A549 (cell line): ENCODE measurements at regions not wholly inside any gene's neighbourhood (a gene's known extent, or its start where the extent isn't known, plus 50 kb on each side); places are given as distances from the start of the nearest gene placed in this dataset.

Experiments
- ATAC-seq, 2 experiments: fragments of 200-7000 bp in 1 of 2; fragments of >200 bp in 1 of 2; cut with Nextera tagmentation in 1 of 2; cut with Tn5 transposase in 1 of 2; 3 replicates each; pipeline versions ENCODE4 v1.8.0 to v1.9.1; 2018 to 2020; ENCODE audit warnings: mild to moderate bottlenecking in 1 of 2, moderate library complexity in 1 of 2
- CTCF ChIA-PET: fragments of 300-600 bp; sonication (Branson Sonifier 250); formaldehyde crosslinking; extraction: SDS; loops from one replicate; lab custom pipeline; 2021; ENCODE audit warnings: antibody characterized with exemption, inconsistent platforms; lab: Yijun Ruan, JAX
- POLR2A ChIA-PET: fragments of 350-600 bp; formaldehyde crosslinking; extraction: SDS; loops from one replicate; lab custom pipeline; 2021; ENCODE audit warnings: antibody characterized with exemption, inconsistent platforms; lab: Yijun Ruan, JAX
- DNase-seq, 2 experiments: peaks; one replicate each; pipeline versions ENCODE4 v3.0.0 to v3.0.0-alpha.2; 2011 to 2016; ENCODE audit warnings: low read depth in 1 of 2, low spot score in 1 of 2
- FAIRE-seq: peaks from 2 replicates; lab custom pipeline; 2011; peaks lifted over from hg19 to GRCh38; lab: Jason Lieb, UNC
- H3K27ac ChIP-seq, 2 experiments: fragments of >200 bp; sonication (Bioruptor Twin); formaldehyde crosslinking; 3 replicates each; pipeline ENCODE4 v1.5.1; 2016 to 2017
- H3K4me1 ChIP-seq: fragments of >200 bp; sonication (Bioruptor Twin); formaldehyde crosslinking; 3 replicates; pipeline ENCODE4 v1.6.1; 2016
- H3K4me2 ChIP-seq: fragments of >200 bp; sonication (Bioruptor Twin); formaldehyde crosslinking; 3 replicates; pipeline ENCODE4 v1.6.1; 2016
- H3K4me3 ChIP-seq: fragments of >200 bp; sonication (Bioruptor Twin); formaldehyde crosslinking; 3 replicates; pipeline ENCODE4 v1.5.1; 2016
- H3K9me3 ChIP-seq: fragments of >200 bp; sonication (Bioruptor Twin); formaldehyde crosslinking; 3 replicates; pipeline ENCODE4 v1.6.1; 2016
- BCL3 ChIP-seq: fragments of >200 bp; sonication (Bioruptor Twin); formaldehyde crosslinking; IDR thresholded peaks from 3 replicates; pipeline ENCODE4 v1.6.1; 2016
- BHLHE40 ChIP-seq: IDR thresholded peaks from 2 replicates; pipeline ENCODE4 v1.6.1; 2012; ENCODE audit warnings: low read depth, low read length, inconsistent platforms
- CBX2 ChIP-seq: fragments of 200-600 bp; sonication (generic); IDR thresholded peaks from 2 replicates; pipeline ENCODE4 v1.6.1; 2016; ENCODE audit warnings: low read depth, mild to moderate bottlenecking, borderline replicate concordance
- CBX8 ChIP-seq: fragments of 200-600 bp; sonication (generic); IDR thresholded peaks from 2 replicates; pipeline ENCODE4 v1.6.1; 2016
- EHF ChIP-seq: fragments of 250-450 bp; sonication (Bioruptor Pico); IDR thresholded peaks from 2 replicates; pipeline ENCODE4 v1.5.0; 2020; ENCODE audit warnings: mild to moderate bottlenecking
- ESRRA ChIP-seq: fragments of 150-350 bp; IDR thresholded peaks from 2 replicates; pipeline ENCODE4 v1.6.1; 2014; ENCODE audit warnings: mild to moderate bottlenecking, low read length, borderline replicate concordance
- FOXS1 ChIP-seq: fragments of 250-450 bp; sonication (Bioruptor Pico); IDR thresholded peaks from 2 replicates; pipeline ENCODE4 v1.5.0; 2020; ENCODE audit warnings: mild to moderate bottlenecking, moderate library complexity
- HDAC2 ChIP-seq: fragments of 200-600 bp; sonication (generic); IDR thresholded peaks from 2 replicates; pipeline ENCODE4 v1.6.1; 2016
- HOXB13 ChIP-seq: fragments of 250-450 bp; sonication (Bioruptor Pico); IDR thresholded peaks from 2 replicates; pipeline ENCODE4 v1.5.0; 2020; ENCODE audit warnings: low read depth, mild to moderate bottlenecking, moderate library complexity
- JUN ChIP-seq, 2 experiments: fragments of >200 bp; sonication (Bioruptor Twin); formaldehyde crosslinking; IDR thresholded peaks; 2 replicates in 1 of 2; 3 replicates in 1 of 2; pipeline ENCODE4 v1.6.1; 2016 to 2017
- KDM5A ChIP-seq: fragments of 200-600 bp; sonication (generic); IDR thresholded peaks from 2 replicates; pipeline ENCODE4 v1.6.1; 2016; ENCODE audit warnings: antibody characterized with exemption, mild to moderate bottlenecking
- NFE2L2 ChIP-seq: fragments of 150-350 bp; conservative IDR thresholded peaks from 2 replicates; pipeline ENCODE4 v1.6.1; 2014; ENCODE audit warnings: low read length
- NPAS2 ChIP-seq: fragments of 250-450 bp; sonication (Bioruptor Pico); IDR thresholded peaks from 2 replicates; pipeline ENCODE4 v1.8.0; 2022; ENCODE audit warnings: mild to moderate bottlenecking, moderate library complexity, borderline replicate concordance
- PHF8 ChIP-seq: fragments of 200-600 bp; sonication (generic); IDR thresholded peaks from 2 replicates; pipeline ENCODE4 v1.6.1; 2016; ENCODE audit warnings: low read depth, mild to moderate bottlenecking, antibody characterized with exemption, moderate library complexity, borderline replicate concordance
- RCOR1 ChIP-seq: fragments of 150-350 bp; IDR thresholded peaks from 2 replicates; pipeline ENCODE4 v1.6.1; 2014; ENCODE audit warnings: antibody characterized with exemption, low read length, low read depth
- SREBF2 ChIP-seq: fragments of 450-650 bp; IDR thresholded peaks from 2 replicates; pipeline ENCODE4 v1.6.1; 2014; ENCODE audit warnings: mild to moderate bottlenecking, moderate library complexity
- ZNF302 ChIP-seq: fragments of 250-450 bp; sonication (Bioruptor Pico); IDR thresholded peaks from 2 replicates; pipeline ENCODE4 v1.9.0; 2021; ENCODE audit warnings: inconsistent platforms, mild to moderate bottlenecking, moderate library complexity
- ZSCAN20 ChIP-seq: fragments of 250-450 bp; sonication (Bioruptor Pico); IDR thresholded peaks from 2 replicates; pipeline ENCODE4 v1.8.0; 2022; ENCODE audit warnings: mild to moderate bottlenecking, moderate library complexity
- WGBS: methylation state at CpG from one replicate; pipeline ENCODE4 v1.1.6; 2017; ENCODE audit errors: missing lambda C conversion rate; 5-methylcytosine and 5-hydroxymethylcytosine counted together
- TF ChIP-seq, protein P1 (sequence below): fragments of 250-450 bp; sonication (Bioruptor Pico); IDR thresholded peaks from 2 replicates; pipeline ENCODE4 v1.5.0; 2020; ENCODE audit warnings: low read depth, mild to moderate bottlenecking, moderate library complexity
- TF ChIP-seq, protein P2 (sequence below): IDR thresholded peaks from 2 replicates; pipeline ENCODE4 v1.6.1; 2012; ENCODE audit warnings: low read depth, borderline replicate concordance

- no peak for DNase-seq
- TF ChIP-seq KDM5A, result no peak
- TF ChIP-seq, all 56 proteins: peak for 0
- ATAC-seq, result no peak
- POLR2A ChIA-PET, result no interaction called here
- H3K27ac ChIP-seq, result no peak overlapping the region
- 28% methylated on average over 3 of the region's 3 CpGs for WGBS
- H3K9me3 ChIP-seq, result no peaks in the 10 kb centered on the region
- FAIRE-seq, result no peak
- CTCF ChIA-PET, result no interaction called here
- no peak overlapping the region for H3K4me2 ChIP-seq
- H3K4me3 ChIP-seq, result no peak overlapping the region
- no peaks in the 10 kb centered on the region for H3K4me1 ChIP-seq
These were observed 270.3 kb upstream of the VLDLR start for GRCh38 chr9:2351324-2351723.

- no peak overlapping the region for H3K4me2 ChIP-seq
- DNase-seq (no peak), ATAC-seq (no peak), FAIRE-seq (no peak)
- H3K4me3 ChIP-seq, result no peak overlapping the region
- no peaks in the 10 kb centered on the region for H3K4me1 ChIP-seq
- ChIA-PET POLR2A (no interaction called here), CTCF (interaction anchor here (1.0 kb wide), 1 partner anchor 8 kb away, joined by 3 read pairs; no protein-coding TSS in a partner anchor)
- H3K27ac ChIP-seq, result no peak overlapping the region
- H3K9me3 ChIP-seq, result no peaks in the 10 kb centered on the region
- WGBS, result 59% methylated on average over 4 of the region's 4 CpGs
- no peak for TF ChIP-seq BHLHE40
These were observed 267.4 kb upstream of the VLDLR start for GRCh38 chr9:2354216-2354615.

DNA sequence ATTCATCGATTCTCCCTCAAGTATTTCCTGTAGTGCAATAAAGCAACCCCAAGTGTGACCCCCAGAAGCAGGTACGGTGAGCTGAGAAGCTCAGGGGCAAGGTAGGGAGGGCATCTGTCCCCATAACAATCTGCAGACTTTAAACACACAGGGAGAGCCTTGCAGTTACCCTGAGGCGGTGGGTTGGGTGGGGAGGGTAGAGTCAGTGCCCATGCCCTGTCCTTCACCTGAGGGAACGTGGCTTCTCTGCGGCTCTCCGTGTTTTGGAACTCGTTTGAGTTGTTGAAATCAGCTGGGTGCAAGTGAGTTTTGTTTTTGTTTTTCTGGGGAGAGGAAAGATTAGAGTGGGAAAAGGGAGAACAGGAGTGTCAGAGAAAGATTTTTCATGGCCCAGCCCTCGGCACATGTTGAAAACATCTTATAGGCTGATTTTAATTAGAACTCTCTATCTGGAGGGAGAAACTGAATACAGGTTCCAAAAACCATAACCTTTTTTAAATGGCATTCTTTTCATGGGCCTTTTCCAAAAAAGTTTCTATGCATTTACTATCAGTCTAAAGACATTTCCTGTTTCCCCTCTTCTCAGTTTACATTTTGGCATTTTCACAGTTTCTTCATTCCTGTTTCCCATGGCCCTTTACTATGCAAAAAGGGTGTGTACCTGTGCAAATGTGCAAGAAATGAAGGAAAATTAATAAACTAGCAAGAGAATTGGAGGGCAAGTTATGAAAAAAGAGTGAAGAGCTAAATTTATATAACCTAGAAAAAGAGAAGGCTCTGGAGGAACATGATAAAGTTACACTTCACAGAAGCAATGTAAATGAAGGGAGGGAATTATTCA, 266.5 kb upstream of the VLDLR start:
- H3K4me3 ChIP-seq, result no peak overlapping the region
- no peak for FAIRE-seq
- H3K27ac ChIP-seq, result no peak overlapping the region
- 31% methylated on average over 8 of the region's 8 CpGs for WGBS
- no peaks in the 10 kb centered on the region for H3K4me1 ChIP-seq
- no peak for DNase-seq
- POLR2A ChIA-PET, result no interaction called here
- H3K9me3 ChIP-seq, result no peaks in the 10 kb centered on the region
- H3K4me2 ChIP-seq, result no peak overlapping the region
- CTCF ChIA-PET, result interaction anchor here (0.7 to 1.0 kb wide), 2 partner anchors 9 to 208 kb away, joined by 3 read pairs; no protein-coding TSS in a partner anchor
- TF ChIP-seq ESRRA (no peak), BCL3 (no peak), EHF (no peak), RCOR1 (no peak), HDAC2 (no peak), NFE2L2 (no peak), HOXB13 (CRISPR knock-in tag) (no peak), FOXS1 (no peak), SREBF2 (no peak), ZNF302 (no peak), JUN (IDR thresholded peaks at IDR 0.05) (no peak), CBX2 (no peak), PHF8 (no peak), CBX8 (no peak), ZSCAN20 (CRISPR knock-in tag) (no peak), NPAS2 (CRISPR knock-in tag) (no peak)
- TF ChIP-seq, protein P1, sequence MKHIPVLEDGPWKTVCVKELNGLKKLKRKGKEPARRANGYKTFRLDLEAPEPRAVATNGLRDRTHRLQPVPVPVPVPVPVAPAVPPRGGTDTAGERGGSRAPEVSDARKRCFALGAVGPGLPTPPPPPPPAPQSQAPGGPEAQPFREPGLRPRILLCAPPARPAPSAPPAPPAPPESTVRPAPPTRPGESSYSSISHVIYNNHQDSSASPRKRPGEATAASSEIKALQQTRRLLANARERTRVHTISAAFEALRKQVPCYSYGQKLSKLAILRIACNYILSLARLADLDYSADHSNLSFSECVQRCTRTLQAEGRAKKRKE (CRISPR knock-in tag), result no peak
- TF ChIP-seq, protein P2, sequence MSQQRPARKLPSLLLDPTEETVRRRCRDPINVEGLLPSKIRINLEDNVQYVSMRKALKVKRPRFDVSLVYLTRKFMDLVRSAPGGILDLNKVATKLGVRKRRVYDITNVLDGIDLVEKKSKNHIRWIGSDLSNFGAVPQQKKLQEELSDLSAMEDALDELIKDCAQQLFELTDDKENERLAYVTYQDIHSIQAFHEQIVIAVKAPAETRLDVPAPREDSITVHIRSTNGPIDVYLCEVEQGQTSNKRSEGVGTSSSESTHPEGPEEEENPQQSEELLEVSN, result no peak
- ATAC-seq, result no peak
